Prostate gland (tissue), 2 donors: ENCODE measurements at regions not wholly inside any gene's neighbourhood (a gene's known extent, or its start where the extent isn't known, plus 50 kb on each side); places are given as distances from the start of the nearest gene placed in this dataset.

ENCODE experiments used
- CTCF ChIP-seq, 4 experiments: fragments of 200-600 bp in 2 of 4; fragments of 450-650 bp in 2 of 4; sonication (generic) in 2 of 4; IDR thresholded peaks; 1 replicate in 3 of 4; 2 replicates in 1 of 4; pipeline ENCODE4 v1.5.1; 2016 to 2019; ENCODE audit warnings: antibody characterized with exemption in 4 of 4, mild to moderate bottlenecking in 2 of 4, moderate library complexity in 2 of 4
- POLR2A ChIP-seq: fragments of 450-650 bp; IDR thresholded peaks from one replicate; pipeline ENCODE4 v1.6.1; 2016; ENCODE audit warnings: antibody characterized with exemption, mild to moderate bottlenecking

- no peak for TF ChIP-seq CTCF (IDR thresholded peaks at IDR 0.05)
- TF ChIP-seq POLR2A: no peak
These were observed 240.8 kb downstream of the CDC5L start for GRCh38 chr6:44628347-44628746.
